HCT116 (cell line): ENCODE measurements at regions not wholly inside any gene's neighbourhood (a gene's known extent, or its start where the extent isn't known, plus 50 kb on each side); places are given as distances from the start of the nearest gene placed in this dataset.

ENCODE experiments used
- ATAC-seq: fragments of 200-7000 bp; cut with Tn5 transposase; 2 replicates; pipeline ENCODE4 v1.9.1; 2020; ENCODE audit warnings: mild to moderate bottlenecking, moderate library complexity
- BruUV-seq: library from RNA; stranded (reverse); fragments of 400-500 nt; replicated peaks from 2 replicates; lab custom pipeline; 2021; lab: Mats Ljungman, UMichigan
- CTCF ChIA-PET: fragments of 300-600 bp; sonication (Branson Sonifier 250); formaldehyde crosslinking; loops from one replicate; lab custom pipeline; 2021; ENCODE audit warnings: antibody characterized with exemption; lab: Charles Lee
- POLR2A ChIA-PET: fragments of 300-600, 350-600 bp; sonication (Branson Sonifier 250); formaldehyde crosslinking; loops from one replicate; lab custom pipeline; 2021; ENCODE audit warnings: antibody characterized with exemption; lab: Charles Lee
- RAD21 ChIA-PET, 2 experiments: fragments of 300-600 bp; sonication (Branson Sonifier 250); formaldehyde crosslinking; loops; one replicate each; lab custom pipeline; 2023; ENCODE audit warnings: low total read pairs in 2 of 2; ENCODE audit not compliant: uncharacterized antibody in 2 of 2, unreplicated experiment in 2 of 2, low non-redundant PET in 1 of 2; lab: Charles Lee
- DNase-seq: peaks from one replicate; pipeline ENCODE4 v3.0.0-alpha.2; 2010; ENCODE audit warnings: low read depth, low spot score
- H2AFZ ChIP-seq: fragments of 200-600 bp; shearing (Covaris generic), sonication (generic); 2 replicates; pipeline ENCODE4 v1.6.1; 2017; ENCODE audit warnings: low read depth, mixed run types, mixed read lengths, antibody characterized with exemption, low read length; ENCODE audit not compliant: poor library complexity, severe bottlenecking
- H3K27ac ChIP-seq: 2 replicates; pipeline ENCODE4 v1.5.1; 2012; ENCODE audit warnings: low read depth, low read length
- H3K27me3 ChIP-seq: fragments of 200-600 bp; sonication (generic); 2 replicates; pipeline ENCODE4 v1.6.1; 2016; ENCODE audit warnings: mixed run types, low read length, mixed read lengths; ENCODE audit not compliant: insufficient read depth
- H3K36me3 ChIP-seq, 2 experiments: fragments of 200-500 bp in 1 of 2; fragments of 200-600 bp in 1 of 2; sonication (Bioruptor generic) in 1 of 2; sonication (generic) in 1 of 2; 2 replicates each; pipeline versions ENCODE4 v1.5.1 to v1.6.1; 2014 to 2016; ENCODE audit warnings: low read length in 2 of 2, inconsistent platforms in 1 of 2, mixed read lengths in 1 of 2, mixed run types in 1 of 2; ENCODE audit not compliant: insufficient read depth in 2 of 2, control insufficient read depth in 1 of 2
- H3K4me1 ChIP-seq, 2 experiments: fragments of 200-600 bp in 1 of 2; sonication (generic) in 1 of 2; 2 replicates each; pipeline versions ENCODE4 v1.5.1 to v1.6.1; 2012 to 2017; ENCODE audit warnings: low read length in 2 of 2, inconsistent platforms in 1 of 2, mild to moderate bottlenecking in 1 of 2, mixed read lengths in 1 of 2, mixed run types in 1 of 2, moderate library complexity in 1 of 2; ENCODE audit not compliant: insufficient read depth in 2 of 2, control insufficient read depth in 1 of 2
- H3K4me2 ChIP-seq: fragments of 200-600 bp; sonication (generic); 2 replicates; pipeline ENCODE4 v1.6.1; 2017; ENCODE audit warnings: mixed run types, low read length, mixed read lengths
- H3K4me3 ChIP-seq, 2 experiments: fragments of 200-600 bp in 1 of 2; sonication (generic) in 1 of 2; replicated peaks in 1 of 2; 2 replicates each; pipeline ENCODE4 v1.5.1; 2011 to 2016; ENCODE audit warnings: low read length in 2 of 2, control low read depth in 1 of 2, low read depth in 1 of 2, mild to moderate bottlenecking in 1 of 2, mixed read lengths in 1 of 2, mixed run types in 1 of 2
- H3K79me2 ChIP-seq: fragments of 200-600 bp; sonication (generic); 2 replicates; pipeline ENCODE4 v1.6.1; 2017; ENCODE audit warnings: mild to moderate bottlenecking, mixed run types, low read length, moderate library complexity, mixed read lengths; ENCODE audit not compliant: insufficient read depth
- H3K9ac ChIP-seq: fragments of 200-600 bp; sonication (generic); 2 replicates; pipeline ENCODE4 v1.6.1; 2016; ENCODE audit warnings: low read length, mixed read lengths
- H3K9me2 ChIP-seq: fragments of 200-600 bp; sonication (generic), shearing (Covaris generic); 2 replicates; pipeline ENCODE4 v1.6.1; 2017; ENCODE audit warnings: mixed run types, mild to moderate bottlenecking, moderate library complexity; ENCODE audit not compliant: insufficient read depth
- H3K9me3 ChIP-seq, 2 experiments: fragments of 200-500 bp in 1 of 2; fragments of 200-600 bp in 1 of 2; sonication (Bioruptor generic) in 1 of 2; sonication (generic) in 1 of 2; 2 replicates each; pipeline ENCODE4 v1.6.1; 2014 to 2017; ENCODE audit warnings: low read length in 2 of 2, mixed read lengths in 2 of 2, inconsistent platforms in 1 of 2, low read depth in 1 of 2, mild to moderate bottlenecking in 1 of 2, mixed run types in 1 of 2, moderate library complexity in 1 of 2; ENCODE audit not compliant: control insufficient read depth in 1 of 2, insufficient read depth in 1 of 2
- H4K20me1 ChIP-seq: fragments of 200-600 bp; sonication (generic), shearing (Covaris generic); 2 replicates; pipeline ENCODE4 v1.6.1; 2017; ENCODE audit warnings: mixed run types, mild to moderate bottlenecking, moderate library complexity; ENCODE audit not compliant: insufficient read depth
- CBX3 ChIP-seq: IDR thresholded peaks from 2 replicates; pipeline ENCODE4 v1.6.1; 2012; ENCODE audit warnings: low read depth
- CEBPB ChIP-seq: IDR thresholded peaks from 2 replicates; pipeline ENCODE4 v1.6.1; 2012; ENCODE audit warnings: low read depth
- EGR1 ChIP-seq: IDR thresholded peaks from 2 replicates; pipeline ENCODE4 v1.6.1; 2012; ENCODE audit warnings: low read depth
- ELF1 ChIP-seq: IDR thresholded peaks from 2 replicates; pipeline ENCODE4 v1.6.1; 2012; ENCODE audit warnings: low read depth, borderline replicate concordance
- EZH2 ChIP-seq: fragments of 200-600 bp; sonication (generic); IDR thresholded peaks from 2 replicates; pipeline ENCODE4 v1.6.1; 2017; ENCODE audit warnings: antibody characterized with exemption, mixed run types
- FOSL1 ChIP-seq: IDR thresholded peaks from 2 replicates; pipeline ENCODE4 v1.6.1; 2012; ENCODE audit warnings: low read depth
- JUND ChIP-seq: IDR thresholded peaks from 2 replicates; pipeline ENCODE4 v1.6.1; 2012
- RAD21 ChIP-seq: IDR thresholded peaks from 2 replicates; pipeline ENCODE4 v1.6.1; 2012; ENCODE audit warnings: low read depth, mild to moderate bottlenecking
- SP1 ChIP-seq: IDR thresholded peaks from 2 replicates; pipeline ENCODE4 v1.6.1; 2012; ENCODE audit warnings: low read depth
- TCF7L2 ChIP-seq: IDR thresholded peaks from 2 replicates; pipeline ENCODE4 v1.7.0; 2011; ENCODE audit warnings: borderline replicate concordance, inconsistent platforms; ENCODE audit not compliant: insufficient read depth, insufficient read length; ENCODE audit errors: extremely low read depth
- YY1 ChIP-seq: IDR thresholded peaks from 2 replicates; pipeline ENCODE4 v1.6.1; 2011; ENCODE audit warnings: low read length, low read depth, moderate library complexity, mild to moderate bottlenecking; ENCODE audit not compliant: insufficient replicate concordance; ENCODE audit errors: extremely low read depth
- ZFX ChIP-seq: fragments of 450-650 bp; IDR thresholded peaks from 2 replicates; pipeline ENCODE4 v1.6.1; 2017
- intact Hi-C: fragments of 100-400 bp; cut with micrococcal nuclease; formaldehyde crosslinking; loops from 2 replicates; pipeline ENCODE4 v1.10.0; 2022
- TF ChIP-seq, protein P1 (sequence below): IDR thresholded peaks from 2 replicates; pipeline ENCODE4 v1.6.1; 2011; ENCODE audit warnings: mild to moderate bottlenecking, low read length, moderate library complexity; ENCODE audit not compliant: insufficient replicate concordance; ENCODE audit errors: extremely low read depth
- TF ChIP-seq, protein P2 (sequence below): IDR thresholded peaks from 2 replicates; pipeline ENCODE4 v1.6.1; 2012
- TF ChIP-seq, protein P3 (sequence below), 3 experiments: fragments of 200-600 bp in 1 of 3; sonication (generic) in 1 of 3; IDR thresholded peaks in 2 of 3; conservative IDR thresholded peaks in 1 of 3; 2 replicates each; pipeline ENCODE4 v1.5.1; 2012 to 2017; ENCODE audit warnings: low read depth in 2 of 3, low read length in 2 of 3, antibody characterized with exemption in 1 of 3, borderline replicate concordance in 1 of 3, control low read depth in 1 of 3, mild to moderate bottlenecking in 1 of 3, mixed read lengths in 1 of 3, mixed run types in 1 of 3, moderate library complexity in 1 of 3; ENCODE audit not compliant: insufficient read depth in 1 of 3

DNA sequence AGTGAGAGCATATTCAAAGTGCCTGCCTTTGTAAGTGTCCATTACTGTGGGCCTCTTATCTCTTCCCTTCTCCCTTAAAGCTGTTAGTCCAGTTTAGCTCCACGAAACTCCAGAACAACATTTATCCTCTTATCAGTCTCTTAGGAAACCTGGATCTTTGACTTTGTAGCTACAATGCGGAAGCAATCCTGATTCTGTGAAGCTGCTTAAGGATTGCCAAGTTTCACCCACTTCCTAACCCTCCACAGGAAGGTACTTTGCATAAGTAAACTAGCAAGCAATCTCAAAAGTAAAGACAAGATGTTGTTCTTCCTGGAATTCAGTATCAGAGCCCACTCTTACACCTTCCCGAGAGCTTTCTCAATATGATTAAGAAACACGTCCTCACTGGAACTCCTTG, 164.9 kb upstream of the USP25 start:
- Histone ChIP-seq H3K36me3 (no peaks in the 10 kb centered on the region), H3K9me2 (no peaks in the 10 kb centered on the region), H3K4me3 (no peak overlapping the region), H4K20me1 (no peaks in the 10 kb centered on the region), H3K27me3 (no peaks in the 10 kb centered on the region), H3K27ac (no peak overlapping the region), H2AFZ (no peak overlapping the region), H3K9me3 (no peaks in the 10 kb centered on the region), H3K4me1 (no peaks in the 10 kb centered on the region), H3K4me2 (no peak overlapping the region), H3K9ac (no peak overlapping the region), H3K79me2 (no peaks in the 10 kb centered on the region)
- ATAC-seq, result no peak
- no peak for TF ChIP-seq SP1
- TF ChIP-seq, protein P1, sequence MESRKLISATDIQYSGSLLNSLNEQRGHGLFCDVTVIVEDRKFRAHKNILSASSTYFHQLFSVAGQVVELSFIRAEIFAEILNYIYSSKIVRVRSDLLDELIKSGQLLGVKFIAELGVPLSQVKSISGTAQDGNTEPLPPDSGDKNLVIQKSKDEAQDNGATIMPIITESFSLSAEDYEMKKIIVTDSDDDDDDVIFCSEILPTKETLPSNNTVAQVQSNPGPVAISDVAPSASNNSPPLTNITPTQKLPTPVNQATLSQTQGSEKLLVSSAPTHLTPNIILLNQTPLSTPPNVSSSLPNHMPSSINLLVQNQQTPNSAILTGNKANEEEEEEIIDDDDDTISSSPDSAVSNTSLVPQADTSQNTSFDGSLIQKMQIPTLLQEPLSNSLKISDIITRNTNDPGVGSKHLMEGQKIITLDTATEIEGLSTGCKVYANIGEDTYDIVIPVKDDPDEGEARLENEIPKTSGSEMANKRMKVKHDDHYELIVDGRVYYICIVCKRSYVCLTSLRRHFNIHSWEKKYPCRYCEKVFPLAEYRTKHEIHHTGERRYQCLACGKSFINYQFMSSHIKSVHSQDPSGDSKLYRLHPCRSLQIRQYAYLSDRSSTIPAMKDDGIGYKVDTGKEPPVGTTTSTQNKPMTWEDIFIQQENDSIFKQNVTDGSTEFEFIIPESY, result no peak
- no peak for TF ChIP-seq YY1
- no peak for TF ChIP-seq FOSL1
- TF ChIP-seq ZFX, result no peak
- TF ChIP-seq, protein P2, sequence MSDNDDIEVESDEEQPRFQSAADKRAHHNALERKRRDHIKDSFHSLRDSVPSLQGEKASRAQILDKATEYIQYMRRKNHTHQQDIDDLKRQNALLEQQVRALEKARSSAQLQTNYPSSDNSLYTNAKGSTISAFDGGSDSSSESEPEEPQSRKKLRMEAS, result no peak
- TF ChIP-seq ELF1, result no peak
- no peak for TF ChIP-seq RAD21
- TF ChIP-seq EGR1, result no peak
- no peak for TF ChIP-seq CEBPB
- TF ChIP-seq CBX3, result no peak
- TF ChIP-seq JUND, result no peak
- TF ChIP-seq, protein P3, sequence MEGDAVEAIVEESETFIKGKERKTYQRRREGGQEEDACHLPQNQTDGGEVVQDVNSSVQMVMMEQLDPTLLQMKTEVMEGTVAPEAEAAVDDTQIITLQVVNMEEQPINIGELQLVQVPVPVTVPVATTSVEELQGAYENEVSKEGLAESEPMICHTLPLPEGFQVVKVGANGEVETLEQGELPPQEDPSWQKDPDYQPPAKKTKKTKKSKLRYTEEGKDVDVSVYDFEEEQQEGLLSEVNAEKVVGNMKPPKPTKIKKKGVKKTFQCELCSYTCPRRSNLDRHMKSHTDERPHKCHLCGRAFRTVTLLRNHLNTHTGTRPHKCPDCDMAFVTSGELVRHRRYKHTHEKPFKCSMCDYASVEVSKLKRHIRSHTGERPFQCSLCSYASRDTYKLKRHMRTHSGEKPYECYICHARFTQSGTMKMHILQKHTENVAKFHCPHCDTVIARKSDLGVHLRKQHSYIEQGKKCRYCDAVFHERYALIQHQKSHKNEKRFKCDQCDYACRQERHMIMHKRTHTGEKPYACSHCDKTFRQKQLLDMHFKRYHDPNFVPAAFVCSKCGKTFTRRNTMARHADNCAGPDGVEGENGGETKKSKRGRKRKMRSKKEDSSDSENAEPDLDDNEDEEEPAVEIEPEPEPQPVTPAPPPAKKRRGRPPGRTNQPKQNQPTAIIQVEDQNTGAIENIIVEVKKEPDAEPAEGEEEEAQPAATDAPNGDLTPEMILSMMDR (IDR thresholded peaks at IDR 0.05 in 2 of 3, conservative IDR thresholded peaks at IDR 0.05 in 1 of 3; ENCODE audit: borderline replicate concordance in 1 of 3, insufficient read depth in 1 of 3, low read depth in 2 of 3, low read length in 2 of 3), result no peak
- TF ChIP-seq TCF7L2, result no peak
- no peak for TF ChIP-seq EZH2
- no peak for DNase-seq
- POLR2A ChIA-PET, result no interaction called here
- RAD21 ChIA-PET, result no interaction called here
- intact Hi-C loops, result no loop called here
- CTCF ChIA-PET, result no interaction called here
- BruUV-seq, result no TSS peak
